Spinal cord (tissue), 9 donors: ENCODE measurements at regions not wholly inside any gene's neighbourhood (a gene's known extent, or its start where the extent isn't known, plus 50 kb on each side); places are given as distances from the start of the nearest gene placed in this dataset.

Experiments used
- DNase-seq, 6 donors: peaks; one replicate each; pipeline versions ENCODE4 v3.0.0 to v3.0.0-alpha.2; 2013 to 2015; ENCODE audit warnings: low spot score in 6 of 6, low read depth in 4 of 6
- H3K27ac ChIP-seq: one replicate; pipeline ENCODE4 v1.5.1; 2013; ENCODE audit warnings: low read depth, low read length, control low read depth
- H3K27me3 ChIP-seq: one replicate; pipeline ENCODE4 v1.6.1; 2013; ENCODE audit warnings: low read length; ENCODE audit not compliant: control insufficient read depth, insufficient read depth
- H3K36me3 ChIP-seq: one replicate; pipeline ENCODE4 v1.6.1; 2013; ENCODE audit warnings: low read length; ENCODE audit not compliant: control insufficient read depth, insufficient read depth
- H3K4me1 ChIP-seq: one replicate; pipeline ENCODE4 v1.6.1; 2013; ENCODE audit warnings: low read length; ENCODE audit not compliant: control insufficient read depth, insufficient read depth
- H3K4me3 ChIP-seq: one replicate; pipeline ENCODE4 v1.5.1; 2013; ENCODE audit warnings: low read depth, low read length, control low read depth
- H3K9me3 ChIP-seq: one replicate; pipeline ENCODE4 v1.6.1; 2013; ENCODE audit warnings: low read length; ENCODE audit not compliant: control insufficient read depth, insufficient read depth
- WGBS: methylation state at CpG from one replicate; pipeline ENCODE4 v1.1.5; 2013; ENCODE audit warnings: missing lambda C conversion rate; ENCODE audit not compliant: insufficient coverage; 5-methylcytosine and 5-hydroxymethylcytosine counted together
- donor health status: healthy.

GRCh38 chr7:17557251-17557671, 258.8 kb downstream of the AHR start:
- 80% methylated on average over 1 of the region's 1 CpG for WGBS
- Histone ChIP-seq H3K27ac (no peak overlapping the region), H3K36me3 (no peaks in the 10 kb centered on the region), H3K27me3 (no peaks in the 10 kb centered on the region), H3K4me1 (no peaks in the 10 kb centered on the region), H3K9me3 (no peaks in the 10 kb centered on the region), H3K4me3 (no peak overlapping the region)
- no peak for DNase-seq

GRCh38 chr7:17558135-17558534, 259.7 kb downstream of the AHR start:
- Histone ChIP-seq H3K36me3 (no peaks in the 10 kb centered on the region), H3K27me3 (no peaks in the 10 kb centered on the region), H3K9me3 (no peaks in the 10 kb centered on the region), H3K4me3 (no peak overlapping the region), H3K4me1 (no peaks in the 10 kb centered on the region), H3K27ac (no peak overlapping the region)
- no CpG with 5 or more reads among the region's 4 CpGs for WGBS
- DNase-seq: no peak

GRCh38 chr7:17558558-17559332, 260.3 kb downstream of the AHR start:
- no peaks in the 10 kb centered on the region for H3K9me3 ChIP-seq
- H3K27ac ChIP-seq: no peak overlapping the region
- no peaks in the 10 kb centered on the region for H3K36me3 ChIP-seq
- H3K4me3 ChIP-seq: no peak overlapping the region
- H3K27me3 ChIP-seq: no peaks in the 10 kb centered on the region
- WGBS: 80% methylated on average over 1 of the region's 4 CpGs
- no peaks in the 10 kb centered on the region for H3K4me1 ChIP-seq
- DNase-seq: no peak

- no peaks in the 10 kb centered on the region for H3K27me3 ChIP-seq
- no peaks in the 10 kb centered on the region for H3K36me3 ChIP-seq
- no CpG with 5 or more reads among the region's 1 CpG for WGBS
- no peak overlapping the region for H3K4me3 ChIP-seq
- H3K4me1 ChIP-seq: no peaks in the 10 kb centered on the region
- no peak overlapping the region for H3K27ac ChIP-seq
- DNase-seq: no peak
- no peaks in the 10 kb centered on the region for H3K9me3 ChIP-seq
Measured at GRCh38 chr7:17559388-17559787, 260.9 kb downstream of the AHR start.

GRCh38 chr7:17560516-17560915, 262.1 kb downstream of the AHR start:
- Histone ChIP-seq H3K27me3 (no peaks in the 10 kb centered on the region), H3K27ac (no peak overlapping the region), H3K4me3 (no peak overlapping the region), H3K36me3 (no peaks in the 10 kb centered on the region), H3K9me3 (no peaks in the 10 kb centered on the region), H3K4me1 (no peaks in the 10 kb centered on the region)
- WGBS: no CpG with 5 or more reads among the region's 4 CpGs
- DNase-seq: no peak

- no CpG with 5 or more reads among the region's 2 CpGs for WGBS
- Histone ChIP-seq H3K4me3 (no peak overlapping the region), H3K27me3 (no peaks in the 10 kb centered on the region), H3K9me3 (no peaks in the 10 kb centered on the region), H3K36me3 (no peaks in the 10 kb centered on the region), H3K27ac (no peak overlapping the region), H3K4me1 (no peaks in the 10 kb centered on the region)
- DNase-seq: no peak
Measured at GRCh38 chr7:17560966-17561365, 262.5 kb downstream of the AHR start.

- no peak for DNase-seq
- no peaks in the 10 kb centered on the region for H3K27me3 ChIP-seq
- no peak overlapping the region for H3K27ac ChIP-seq
- H3K4me1 ChIP-seq: no peaks in the 10 kb centered on the region
- no peaks in the 10 kb centered on the region for H3K9me3 ChIP-seq
- H3K4me3 ChIP-seq: no peak overlapping the region
- WGBS: no CpG with 5 or more reads among the region's 3 CpGs
- H3K36me3 ChIP-seq: no peaks in the 10 kb centered on the region
Measured at GRCh38 chr7:17564678-17565212, 266.3 kb downstream of the AHR start.

- Histone ChIP-seq H3K27me3 (no peaks in the 10 kb centered on the region), H3K4me3 (no peak overlapping the region), H3K4me1 (no peaks in the 10 kb centered on the region), H3K36me3 (no peaks in the 10 kb centered on the region), H3K27ac (no peak overlapping the region), H3K9me3 (peaks cover 4% of the 10 kb centered on the region)
- no peak for DNase-seq
- 100% methylated on average over 1 of the region's 3 CpGs for WGBS
Measured at GRCh38 chr7:17580141-17580540, 281.7 kb downstream of the AHR start.

GRCh38 chr7:17580856-17581255, 282.4 kb downstream of the AHR start:
- Histone ChIP-seq H3K4me3 (no peak overlapping the region), H3K9me3 (peaks cover 4% of the 10 kb centered on the region), H3K36me3 (no peaks in the 10 kb centered on the region), H3K4me1 (no peaks in the 10 kb centered on the region), H3K27me3 (no peaks in the 10 kb centered on the region), H3K27ac (no peak overlapping the region)
- WGBS: no CpG with 5 or more reads among the region's 1 CpG
- DNase-seq: no peak

- Histone ChIP-seq H3K9me3 (peaks cover 3% of the 10 kb centered on the region), H3K36me3 (no peaks in the 10 kb centered on the region), H3K4me1 (no peaks in the 10 kb centered on the region), H3K27ac (no peak overlapping the region), H3K4me3 (no peak overlapping the region), H3K27me3 (no peaks in the 10 kb centered on the region)
- WGBS: no CpG with 5 or more reads among the region's 1 CpG
- no peak for DNase-seq
Measured at GRCh38 chr7:17581301-17581700, 282.8 kb downstream of the AHR start.
